ENCODE measurements at regions not wholly inside any gene's neighbourhood (a gene's known extent, or its start where the extent isn't known, plus 50 kb on each side); places are given as distances from the start of the nearest gene placed in this dataset.

GRCh38 chr6:145139895-145140294 is 595.4 kb downstream of the EPM2A start:
- DNase-seq (ENCODE audit: extremely low read depth, low read depth), result no peak
- TF ChIP-seq, protein P1, sequence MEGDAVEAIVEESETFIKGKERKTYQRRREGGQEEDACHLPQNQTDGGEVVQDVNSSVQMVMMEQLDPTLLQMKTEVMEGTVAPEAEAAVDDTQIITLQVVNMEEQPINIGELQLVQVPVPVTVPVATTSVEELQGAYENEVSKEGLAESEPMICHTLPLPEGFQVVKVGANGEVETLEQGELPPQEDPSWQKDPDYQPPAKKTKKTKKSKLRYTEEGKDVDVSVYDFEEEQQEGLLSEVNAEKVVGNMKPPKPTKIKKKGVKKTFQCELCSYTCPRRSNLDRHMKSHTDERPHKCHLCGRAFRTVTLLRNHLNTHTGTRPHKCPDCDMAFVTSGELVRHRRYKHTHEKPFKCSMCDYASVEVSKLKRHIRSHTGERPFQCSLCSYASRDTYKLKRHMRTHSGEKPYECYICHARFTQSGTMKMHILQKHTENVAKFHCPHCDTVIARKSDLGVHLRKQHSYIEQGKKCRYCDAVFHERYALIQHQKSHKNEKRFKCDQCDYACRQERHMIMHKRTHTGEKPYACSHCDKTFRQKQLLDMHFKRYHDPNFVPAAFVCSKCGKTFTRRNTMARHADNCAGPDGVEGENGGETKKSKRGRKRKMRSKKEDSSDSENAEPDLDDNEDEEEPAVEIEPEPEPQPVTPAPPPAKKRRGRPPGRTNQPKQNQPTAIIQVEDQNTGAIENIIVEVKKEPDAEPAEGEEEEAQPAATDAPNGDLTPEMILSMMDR (IDR thresholded peaks at IDR 0.05; ENCODE audit: low read depth, low read length), result no peak

GRCh38 chr6:145141572-145141971 is 593.7 kb downstream of the EPM2A start:
- DNase-seq (ENCODE audit: extremely low read depth, low read depth), result no peak
- TF ChIP-seq, protein P1 (IDR thresholded peaks at IDR 0.05; ENCODE audit: low read depth, low read length), result no peak

DNA sequence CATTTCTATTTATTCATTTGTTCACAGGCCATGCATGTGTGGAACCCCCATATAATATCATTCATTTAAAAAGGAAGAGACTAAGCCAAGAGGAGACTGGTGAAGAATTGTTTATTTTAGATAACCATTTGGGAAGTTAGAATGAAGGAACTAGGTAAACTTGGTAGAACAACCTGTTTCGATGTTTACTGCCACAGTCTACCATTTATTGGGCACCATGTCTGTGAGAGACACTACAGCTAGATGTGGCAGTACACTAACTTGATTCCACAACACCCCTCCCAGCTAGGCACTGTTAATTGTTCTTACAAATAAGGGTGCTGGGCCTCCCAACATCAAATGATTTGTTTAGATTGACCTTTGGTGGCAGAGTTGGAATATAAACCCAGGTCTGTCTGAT is 592.4 kb downstream of the EPM2A start:
- TF ChIP-seq, protein P1 (IDR thresholded peaks at IDR 0.05; ENCODE audit: low read depth, low read length), result no peak
- DNase-seq (ENCODE audit: extremely low read depth, low read depth), result no peak

GRCh38 chr6:145143379-145143778 is 591.9 kb downstream of the EPM2A start:
- TF ChIP-seq, protein P1 (IDR thresholded peaks at IDR 0.05; ENCODE audit: low read depth, low read length), result no peak
- no peak for DNase-seq (ENCODE audit: extremely low read depth, low read depth)

- TF ChIP-seq, protein P1 (IDR thresholded peaks at IDR 0.05; ENCODE audit: low read depth, low read length), result no peak
- DNase-seq (ENCODE audit: extremely low read depth, low read depth), result no peak
Measured at GRCh38 chr6:145147559-145147958, 587.8 kb downstream of the EPM2A start.

DNA sequence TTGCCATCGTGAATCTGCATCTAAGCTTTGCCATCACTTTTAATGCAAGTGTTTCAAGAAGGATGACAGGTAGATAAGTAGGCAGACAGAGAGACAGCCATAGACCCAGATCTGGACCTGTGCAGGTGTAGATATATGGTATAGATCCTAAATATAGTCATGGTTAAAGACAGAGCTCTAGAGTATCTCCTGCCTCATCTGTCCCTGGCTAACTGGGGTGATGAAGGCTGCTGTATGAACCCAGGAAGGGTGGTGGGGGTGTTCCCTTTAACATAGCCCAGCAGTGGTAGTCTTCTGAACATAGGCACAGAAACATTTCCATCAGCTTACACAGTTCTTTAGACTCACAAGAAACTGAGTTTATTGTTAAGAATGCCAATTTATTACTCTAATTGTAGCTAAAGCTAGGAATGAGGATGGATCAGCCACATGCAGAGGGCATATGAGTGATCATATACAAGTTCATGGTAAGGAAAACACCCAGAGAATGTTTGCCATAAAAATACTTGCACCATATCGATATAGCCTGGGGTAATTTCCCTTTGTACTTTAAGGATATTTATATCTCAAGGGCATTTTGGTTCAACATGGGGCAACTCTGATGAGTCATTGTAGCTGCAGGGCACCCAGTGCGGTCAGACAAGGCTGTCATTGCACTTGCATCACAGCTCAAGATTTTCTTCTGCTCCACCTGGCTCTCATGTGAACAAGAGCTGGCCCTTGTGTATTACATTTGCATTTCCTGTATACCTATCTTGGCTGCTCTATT is 587.2 kb downstream of the EPM2A start:
- TF ChIP-seq, protein P1 (IDR thresholded peaks at IDR 0.05; ENCODE audit: low read depth, low read length), result no peak
- peak; percentile 48 for DNase-seq (ENCODE audit: extremely low read depth, low read depth)

- no peak for DNase-seq (ENCODE audit: extremely low read depth, low read depth)
- TF ChIP-seq, protein P1 (IDR thresholded peaks at IDR 0.05; ENCODE audit: low read depth, low read length), result no peak
Measured at GRCh38 chr6:145148776-145149175, 586.5 kb downstream of the EPM2A start.

All from AG09319 (cell line).